ENCODE measurements at regions not wholly inside any gene's neighbourhood (a gene's known extent, or its start where the extent isn't known, plus 50 kb on each side); places are given as distances from the start of the nearest gene placed in this dataset.

- TF ChIP-seq, protein P1, sequence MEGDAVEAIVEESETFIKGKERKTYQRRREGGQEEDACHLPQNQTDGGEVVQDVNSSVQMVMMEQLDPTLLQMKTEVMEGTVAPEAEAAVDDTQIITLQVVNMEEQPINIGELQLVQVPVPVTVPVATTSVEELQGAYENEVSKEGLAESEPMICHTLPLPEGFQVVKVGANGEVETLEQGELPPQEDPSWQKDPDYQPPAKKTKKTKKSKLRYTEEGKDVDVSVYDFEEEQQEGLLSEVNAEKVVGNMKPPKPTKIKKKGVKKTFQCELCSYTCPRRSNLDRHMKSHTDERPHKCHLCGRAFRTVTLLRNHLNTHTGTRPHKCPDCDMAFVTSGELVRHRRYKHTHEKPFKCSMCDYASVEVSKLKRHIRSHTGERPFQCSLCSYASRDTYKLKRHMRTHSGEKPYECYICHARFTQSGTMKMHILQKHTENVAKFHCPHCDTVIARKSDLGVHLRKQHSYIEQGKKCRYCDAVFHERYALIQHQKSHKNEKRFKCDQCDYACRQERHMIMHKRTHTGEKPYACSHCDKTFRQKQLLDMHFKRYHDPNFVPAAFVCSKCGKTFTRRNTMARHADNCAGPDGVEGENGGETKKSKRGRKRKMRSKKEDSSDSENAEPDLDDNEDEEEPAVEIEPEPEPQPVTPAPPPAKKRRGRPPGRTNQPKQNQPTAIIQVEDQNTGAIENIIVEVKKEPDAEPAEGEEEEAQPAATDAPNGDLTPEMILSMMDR (IDR thresholded peaks at IDR 0.05; ENCODE audit: low read length), result no peak
- TF ChIP-seq EZH2 (IDR thresholded peaks at IDR 0.05; ENCODE audit: borderline replicate concordance, low read length), result no peak
Observed at GRCh38 chr4:1501754-1502500, 95.7 kb upstream of the NKX1-1 start.
